Caco-2 (cell line): ENCODE measurements at regions not wholly inside any gene's neighbourhood (a gene's known extent, or its start where the extent isn't known, plus 50 kb on each side); places are given as distances from the start of the nearest gene placed in this dataset.

Experiments used
- BruUV-seq: library from RNA; stranded (reverse); fragments of 400-500 nt; replicated peaks from 2 replicates; lab custom pipeline; 2021; lab: Mats Ljungman, UMichigan
- CTCF ChIA-PET: fragments of 300-600 bp; sonication (Branson Sonifier 250); formaldehyde crosslinking; loops from one replicate; lab custom pipeline; 2022; ENCODE audit warnings: antibody characterized with exemption; lab: Charles Lee
- POLR2A ChIA-PET: fragments of 300-600 bp; sonication (Branson Sonifier 250); formaldehyde crosslinking; loops from one replicate; lab custom pipeline; 2022; ENCODE audit warnings: antibody characterized with exemption; lab: Charles Lee
- DNase-seq, 2 experiments: peaks; one replicate each; pipeline versions ENCODE4 v3.0.0 to v3.0.0-alpha.2; 2020 to 2022
- H3K27me3 ChIP-seq: replicated peaks from 2 replicates; pipeline ENCODE4 v1.6.0; 2011; ENCODE audit warnings: low read length; ENCODE audit not compliant: control insufficient read depth, insufficient read depth
- H3K36me3 ChIP-seq: 2 replicates; pipeline ENCODE4 v1.5.1; 2011; ENCODE audit warnings: low read length; ENCODE audit not compliant: control insufficient read depth, insufficient read depth
- H3K4me1 ChIP-seq: fragments of 250-450 bp; sonication (Bioruptor Pico); 2 replicates; pipeline ENCODE4 v1.5.1; 2020; ENCODE audit warnings: mild to moderate bottlenecking
- H3K4me3 ChIP-seq: 2 replicates; pipeline ENCODE4 v1.5.1; 2011; ENCODE audit warnings: low read depth, mild to moderate bottlenecking, control low read depth, low read length
- H3K9me3 ChIP-seq: fragments of 250-450 bp; sonication (Bioruptor Pico); 2 replicates; pipeline ENCODE4 v1.5.1; 2020; ENCODE audit warnings: mild to moderate bottlenecking, moderate library complexity
- H3K27ac Mint-ChIP-seq: one replicate; pipeline ENCODE4 v1.8.0; 2022; ENCODE audit warnings: mixed read lengths; ENCODE audit not compliant: unreplicated experiment
- H3K27me3 Mint-ChIP-seq: one replicate; pipeline ENCODE4 v1.8.0; 2022; ENCODE audit warnings: mixed read lengths; ENCODE audit not compliant: insufficient read depth, unreplicated experiment
- H3K36me3 Mint-ChIP-seq: one replicate; pipeline ENCODE4 v1.8.0; 2022; ENCODE audit warnings: mild to moderate bottlenecking, mixed read lengths; ENCODE audit not compliant: insufficient read depth, unreplicated experiment
- H3K4me1 Mint-ChIP-seq: one replicate; pipeline ENCODE4 v1.8.0; 2022; ENCODE audit warnings: low read depth, mixed read lengths; ENCODE audit not compliant: unreplicated experiment
- H3K4me3 Mint-ChIP-seq: one replicate; pipeline ENCODE4 v1.8.0; 2022; ENCODE audit warnings: mild to moderate bottlenecking, moderate library complexity, mixed read lengths; ENCODE audit not compliant: unreplicated experiment
- H3K9me3 Mint-ChIP-seq: one replicate; pipeline ENCODE4 v1.8.0; 2022; ENCODE audit warnings: mixed read lengths; ENCODE audit not compliant: unreplicated experiment
- intact Hi-C: fragments of 100-400 bp; cut with micrococcal nuclease; formaldehyde crosslinking; loops from one replicate; pipeline ENCODE4 v1.10.0; 2022; ENCODE audit not compliant: unreplicated experiment
- TF ChIP-seq, protein P1 (sequence below), 2 experiments: fragments of 200-600 bp in 1 of 2; IDR thresholded peaks; 1 replicate in 1 of 2; 2 replicates in 1 of 2; pipeline versions ENCODE4 v1.5.1 to v1.8.0; 2011 to 2022; ENCODE audit warnings: antibody characterized with exemption in 1 of 2, control low read depth in 1 of 2, inconsistent platforms in 1 of 2, low read depth in 1 of 2, low read length in 1 of 2, mild to moderate bottlenecking in 1 of 2, moderate library complexity in 1 of 2; ENCODE audit not compliant: insufficient read depth in 1 of 2, severe bottlenecking in 1 of 2, unreplicated experiment in 1 of 2

- intact Hi-C loops, result no loop called here
- POLR2A ChIA-PET, result no interaction called here
- Mint-ChIP-seq H3K9me3 (no peaks in the 10 kb centered on the region), H3K27ac (no peak overlapping the region), H3K36me3 (no peaks in the 10 kb centered on the region), H3K4me3 (no peak overlapping the region), H3K27me3 (peaks cover 12% of the 10 kb centered on the region), H3K4me1 (peaks cover 7% of the 10 kb centered on the region)
- CTCF ChIA-PET, result no interaction called here
- Histone ChIP-seq H3K4me3 (no peak overlapping the region), H3K27me3 (no peaks in the 10 kb centered on the region), H3K9me3 (no peaks in the 10 kb centered on the region), H3K36me3 (no peaks in the 10 kb centered on the region), H3K4me1 (0 out of 2 replicates have a peak, but pooled peaks cover 7% of the 10 kb centered on the region)
- no TSS peak for BruUV-seq
- TF ChIP-seq, protein P1, sequence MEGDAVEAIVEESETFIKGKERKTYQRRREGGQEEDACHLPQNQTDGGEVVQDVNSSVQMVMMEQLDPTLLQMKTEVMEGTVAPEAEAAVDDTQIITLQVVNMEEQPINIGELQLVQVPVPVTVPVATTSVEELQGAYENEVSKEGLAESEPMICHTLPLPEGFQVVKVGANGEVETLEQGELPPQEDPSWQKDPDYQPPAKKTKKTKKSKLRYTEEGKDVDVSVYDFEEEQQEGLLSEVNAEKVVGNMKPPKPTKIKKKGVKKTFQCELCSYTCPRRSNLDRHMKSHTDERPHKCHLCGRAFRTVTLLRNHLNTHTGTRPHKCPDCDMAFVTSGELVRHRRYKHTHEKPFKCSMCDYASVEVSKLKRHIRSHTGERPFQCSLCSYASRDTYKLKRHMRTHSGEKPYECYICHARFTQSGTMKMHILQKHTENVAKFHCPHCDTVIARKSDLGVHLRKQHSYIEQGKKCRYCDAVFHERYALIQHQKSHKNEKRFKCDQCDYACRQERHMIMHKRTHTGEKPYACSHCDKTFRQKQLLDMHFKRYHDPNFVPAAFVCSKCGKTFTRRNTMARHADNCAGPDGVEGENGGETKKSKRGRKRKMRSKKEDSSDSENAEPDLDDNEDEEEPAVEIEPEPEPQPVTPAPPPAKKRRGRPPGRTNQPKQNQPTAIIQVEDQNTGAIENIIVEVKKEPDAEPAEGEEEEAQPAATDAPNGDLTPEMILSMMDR (IDR thresholded peaks at IDR 0.05; ENCODE audit: insufficient read depth in 1 of 2, low read depth in 1 of 2, low read length in 1 of 2, severe bottlenecking in 1 of 2, unreplicated experiment in 1 of 2), result no peak
- DNase-seq, result no peak
These were observed 572.5 kb downstream of the PKHD1 start for GRCh38 chr6:51514748-51515402.

- Mint-ChIP-seq H3K27ac (no peak overlapping the region), H3K9me3 (peaks cover 13% of the 10 kb centered on the region), H3K4me1 (no peaks in the 10 kb centered on the region), H3K27me3 (peaks cover 5% of the 10 kb centered on the region), H3K4me3 (no peak overlapping the region), H3K36me3 (no peaks in the 10 kb centered on the region)
- Histone ChIP-seq H3K4me3 (no peak overlapping the region), H3K36me3 (no peaks in the 10 kb centered on the region), H3K4me1 (no peaks in the 10 kb centered on the region), H3K27me3 (no peaks in the 10 kb centered on the region), H3K9me3 (no peaks in the 10 kb centered on the region)
- no TSS peak for BruUV-seq
- ChIA-PET POLR2A (no interaction called here), CTCF (no interaction called here)
- no peak for DNase-seq
- TF ChIP-seq, protein P1 (IDR thresholded peaks at IDR 0.05; ENCODE audit: insufficient read depth in 1 of 2, low read depth in 1 of 2, low read length in 1 of 2, severe bottlenecking in 1 of 2, unreplicated experiment in 1 of 2), result no peak
- intact Hi-C loops, result no loop called here
These were observed 561.4 kb downstream of the PKHD1 start for GRCh38 chr6:51526049-51526448.

- no peaks in the 10 kb centered on the region for H3K4me1 Mint-ChIP-seq
- BruUV-seq, result no TSS peak
- H3K4me3 ChIP-seq, result no peak overlapping the region
- H3K4me1 ChIP-seq, result no peaks in the 10 kb centered on the region
- peaks cover 5% of the 10 kb centered on the region for H3K27me3 Mint-ChIP-seq
- H3K27me3 ChIP-seq, result no peaks in the 10 kb centered on the region
- intact Hi-C loops, result no loop called here
- no peaks in the 10 kb centered on the region for H3K9me3 ChIP-seq
- TF ChIP-seq, protein P1 (IDR thresholded peaks at IDR 0.05; ENCODE audit: insufficient read depth in 1 of 2, low read depth in 1 of 2, low read length in 1 of 2, severe bottlenecking in 1 of 2, unreplicated experiment in 1 of 2), result no peak
- H3K36me3 ChIP-seq, result no peaks in the 10 kb centered on the region
- CTCF ChIA-PET, result no interaction called here
- H3K4me3 Mint-ChIP-seq, result no peak overlapping the region
- DNase-seq, result no peak
- no peaks in the 10 kb centered on the region for H3K36me3 Mint-ChIP-seq
- POLR2A ChIA-PET, result no interaction called here
- no peak overlapping the region for H3K27ac Mint-ChIP-seq
- H3K9me3 Mint-ChIP-seq, result peaks cover 13% of the 10 kb centered on the region
These were observed 560.5 kb downstream of the PKHD1 start for GRCh38 chr6:51526922-51527321.
